Panc1 (cell line): ENCODE measurements at regions not wholly inside any gene's neighbourhood (a gene's known extent, or its start where the extent isn't known, plus 50 kb on each side); places are given as distances from the start of the nearest gene placed in this dataset.
A peak's percentile ranks its signal among the peaks of the same experiment; 100 is the strongest.

ENCODE experiments used
- CTCF ChIP-seq: fragments of 450-650 bp; IDR thresholded peaks from 2 replicates; pipeline ENCODE4 v1.5.1; 2017; ENCODE audit warnings: mild to moderate bottlenecking
- POLR2AphosphoS5 ChIP-seq: IDR thresholded peaks from 2 replicates; pipeline ENCODE4 v1.6.1; 2012; ENCODE audit warnings: mild to moderate bottlenecking, low read depth, low read length, moderate library complexity
- REST ChIP-seq, 2 experiments: IDR thresholded peaks; 2 replicates each; pipeline ENCODE4 v1.6.1; 2011 to 2012; ENCODE audit warnings: low read depth in 2 of 2, control low read depth in 1 of 2, low read length in 1 of 2, mild to moderate bottlenecking in 1 of 2, moderate library complexity in 1 of 2; ENCODE audit not compliant: insufficient read depth in 1 of 2
- SIN3A ChIP-seq: IDR thresholded peaks from 2 replicates; pipeline ENCODE4 v1.6.1; 2012; ENCODE audit warnings: low read depth, mild to moderate bottlenecking, low read length, moderate library complexity, borderline replicate concordance; ENCODE audit not compliant: insufficient read depth
- TCF7L2 ChIP-seq: IDR thresholded peaks from 2 replicates; pipeline ENCODE4 v1.6.1; 2011; ENCODE audit warnings: mild to moderate bottlenecking, low read depth, low read length, inconsistent platforms

- no peak for TF ChIP-seq REST (IDR thresholded peaks at IDR 0.05; ENCODE audit: insufficient read depth in 1 of 2, low read depth in 2 of 2, low read length in 1 of 2)
- no peak for TF ChIP-seq CTCF
- TF ChIP-seq POLR2AphosphoS5 = no peak; the same call in 1 of the 2 replicates
- no peak for TF ChIP-seq SIN3A
- TF ChIP-seq TCF7L2 = 0 out of 2 replicates have a peak, but pooled peaks have one; percentile 29
Measured at GRCh38 chr15:60070838-60071493, 66.9 kb downstream of the FOXB1 start.
